RWPE2 (cell line): ENCODE measurements at regions not wholly inside any gene's neighbourhood (a gene's known extent, or its start where the extent isn't known, plus 50 kb on each side); places are given as distances from the start of the nearest gene placed in this dataset.

Experiments
- ATAC-seq: fragments of 200-7000 bp; cut with Tn5 transposase; 3 replicates; pipeline ENCODE4 v1.9.1; 2021; ENCODE audit warnings: low read depth
- DNase-seq: peaks from one replicate; pipeline ENCODE4 v3.0.0-alpha.2; 2020; ENCODE audit warnings: low spot score
- H3K27ac ChIP-seq: fragments of 450-650 bp; 2 replicates; pipeline ENCODE4 v1.5.1; 2017; ENCODE audit warnings: mild to moderate bottlenecking; ENCODE audit not compliant: poor library complexity, severe bottlenecking
- H3K27me3 ChIP-seq: fragments of 250-450 bp; sonication (Bioruptor Pico); 2 replicates; pipeline ENCODE4 v1.5.1; 2021; ENCODE audit warnings: mild to moderate bottlenecking, moderate library complexity; ENCODE audit not compliant: insufficient read depth, poor library complexity, severe bottlenecking
- H3K36me3 ChIP-seq: fragments of 250-450 bp; sonication (Bioruptor Pico); 2 replicates; pipeline ENCODE4 v1.5.1; 2020; ENCODE audit warnings: low read depth, mild to moderate bottlenecking, moderate library complexity
- H3K4me1 ChIP-seq: fragments of 250-450 bp; sonication (Bioruptor Pico); 2 replicates; pipeline ENCODE4 v1.5.1; 2021; ENCODE audit warnings: mild to moderate bottlenecking, moderate library complexity; ENCODE audit not compliant: insufficient read depth, poor library complexity, severe bottlenecking
- H3K4me3 ChIP-seq: fragments of 250-450 bp; sonication (Bioruptor Pico); 2 replicates; pipeline ENCODE4 v1.5.1; 2021; ENCODE audit warnings: mild to moderate bottlenecking, moderate library complexity; ENCODE audit not compliant: severe bottlenecking
- H3K9me3 ChIP-seq: fragments of 250-450 bp; sonication (Bioruptor Pico); 2 replicates; pipeline ENCODE4 v1.5.1; 2021; ENCODE audit warnings: mild to moderate bottlenecking, moderate library complexity; ENCODE audit not compliant: severe bottlenecking
- CTCF ChIP-seq: fragments of 450-650 bp; IDR thresholded peaks from one replicate; pipeline ENCODE4 v1.5.1; 2017; ENCODE audit warnings: mild to moderate bottlenecking, moderate library complexity; ENCODE audit not compliant: poor library complexity, severe bottlenecking

GRCh38 chr13:33764716-33765115 is 53.2 kb upstream of the RFC3 start:
- H3K9me3 ChIP-seq, result no peaks in the 10 kb centered on the region
- no peaks in the 10 kb centered on the region for H3K27me3 ChIP-seq
- H3K4me1 ChIP-seq, result no peaks in the 10 kb centered on the region
- TF ChIP-seq CTCF, result no peak
- no peak overlapping the region for H3K4me3 ChIP-seq
- DNase-seq, result no peak
- no peaks in the 10 kb centered on the region for H3K36me3 ChIP-seq
- ATAC-seq, result no peak; the same call in 2 of the 3 replicates
- no peak overlapping the region for H3K27ac ChIP-seq

- Histone ChIP-seq H3K9me3 (no peaks in the 10 kb centered on the region), H3K36me3 (no peaks in the 10 kb centered on the region), H3K4me3 (no peak overlapping the region), H3K27me3 (no peaks in the 10 kb centered on the region), H3K27ac (no peak overlapping the region), H3K4me1 (no peaks in the 10 kb centered on the region)
- TF ChIP-seq CTCF, result no peak
- DNase-seq, result no peak
- no peak for ATAC-seq
Observed at GRCh38 chr13:33766329-33767123, 51.4 kb upstream of the RFC3 start.

GRCh38 chr13:33767140-33767539 is 50.8 kb upstream of the RFC3 start:
- TF ChIP-seq CTCF, result no peak
- Histone ChIP-seq H3K9me3 (no peaks in the 10 kb centered on the region), H3K4me3 (no peak overlapping the region), H3K36me3 (no peaks in the 10 kb centered on the region), H3K4me1 (no peaks in the 10 kb centered on the region), H3K27me3 (no peaks in the 10 kb centered on the region), H3K27ac (no peak overlapping the region)
- ATAC-seq (no peak), DNase-seq (no peak)
